Keratinocyte (primary cell): ENCODE measurements at regions not wholly inside any gene's neighbourhood (a gene's known extent, or its start where the extent isn't known, plus 50 kb on each side); places are given as distances from the start of the nearest gene placed in this dataset.

Experiments used
- DNase-seq: peaks from one replicate; pipeline ENCODE4 v3.0.0-alpha.2; 2011; ENCODE audit warnings: low read depth, missing footprints, low spot score
- FAIRE-seq: peaks from 2 replicates; lab custom pipeline; 2011; peaks lifted over from hg19 to GRCh38; lab: Jason Lieb, UNC
- H2AFZ ChIP-seq: 2 replicates; pipeline ENCODE4 v1.6.0; 2012; ENCODE audit warnings: low read length, control low read depth, inconsistent platforms; ENCODE audit not compliant: control insufficient read depth
- H3K27ac ChIP-seq: 2 replicates; pipeline ENCODE4 v1.5.1; 2011; ENCODE audit warnings: low read length; ENCODE audit not compliant: control insufficient read depth, insufficient read depth
- H3K27me3 ChIP-seq: 3 replicates; pipeline ENCODE4 v1.6.0; 2011; ENCODE audit warnings: low read length; ENCODE audit not compliant: control insufficient read depth, insufficient read depth; ENCODE audit errors: extremely low read depth
- H3K36me3 ChIP-seq, 2 experiments: 2 replicates in 1 of 2; 3 replicates in 1 of 2; pipeline ENCODE4 v1.5.1; 2011; ENCODE audit warnings: low read length in 2 of 2, mild to moderate bottlenecking in 1 of 2; ENCODE audit not compliant: control insufficient read depth in 2 of 2, insufficient read depth in 2 of 2; ENCODE audit errors: extremely low read depth in 1 of 2
- H3K4me1 ChIP-seq: 3 replicates; pipeline ENCODE4 v1.5.1; 2011; ENCODE audit warnings: low read length; ENCODE audit not compliant: control insufficient read depth, insufficient read depth; ENCODE audit errors: extremely low read depth
- H3K4me2 ChIP-seq: 3 replicates; pipeline ENCODE4 v1.6.0; 2011; ENCODE audit warnings: low read depth, low read length; ENCODE audit not compliant: control insufficient read depth, insufficient read depth; ENCODE audit errors: extremely low read depth
- H3K4me3 ChIP-seq, 3 experiments: fragments of 200-600 bp in 1 of 3; sonication (generic) in 1 of 3; 2 replicates in 2 of 3; 3 replicates in 1 of 3; pipeline ENCODE4 v1.5.1; 2011 to 2016; ENCODE audit warnings: low read length in 3 of 3, mild to moderate bottlenecking in 3 of 3, control low read depth in 2 of 3, inconsistent platforms in 1 of 3, low read depth in 1 of 3, mixed read lengths in 1 of 3, mixed run types in 1 of 3, moderate library complexity in 1 of 3; ENCODE audit not compliant: control insufficient read depth in 2 of 3, insufficient read depth in 2 of 3; ENCODE audit errors: extremely low read depth in 1 of 3
- H3K79me2 ChIP-seq: 2 replicates; pipeline ENCODE4 v1.6.0; 2012; ENCODE audit warnings: low read length; ENCODE audit not compliant: control insufficient read depth, insufficient read depth
- H3K9ac ChIP-seq: 3 replicates; pipeline ENCODE4 v1.6.0; 2011; ENCODE audit warnings: low read length; ENCODE audit not compliant: control insufficient read depth, insufficient read depth; ENCODE audit errors: extremely low read depth
- H3K9me1 ChIP-seq: 3 replicates; pipeline ENCODE4 v1.6.0; 2011; ENCODE audit warnings: low read length; ENCODE audit not compliant: control insufficient read depth, insufficient read depth; ENCODE audit errors: extremely low read depth
- H3K9me3 ChIP-seq: 2 replicates; pipeline ENCODE4 v1.5.1; 2012; ENCODE audit warnings: low read depth, low read length; ENCODE audit not compliant: control insufficient read depth
- H4K20me1 ChIP-seq: 3 replicates; pipeline ENCODE4 v1.6.0; 2011; ENCODE audit warnings: low read length; ENCODE audit not compliant: control insufficient read depth, insufficient read depth; ENCODE audit errors: extremely low read depth
- EZH2 ChIP-seq: IDR thresholded peaks from one replicate; pipeline ENCODE4 v1.6.1; 2012; ENCODE audit warnings: inconsistent platforms, mild to moderate bottlenecking, low read length, moderate library complexity
- dilution Hi-C: fragments of 300-500 bp; cut with MboI; formaldehyde crosslinking; loops from one replicate; pipeline ENCODE4 v1.7.0; 2020; ENCODE audit warnings: low sequenced_read_pairs; ENCODE audit not compliant: extremely low pct_ligation_motif_present
- TF ChIP-seq, protein P1 (sequence below), 3 experiments: IDR thresholded peaks in 1 of 3; conservative IDR thresholded peaks in 1 of 3; optimal IDR thresholded peaks in 1 of 3; 2 replicates in 2 of 3; 3 replicates in 1 of 3; pipeline versions ENCODE3 to v1.5.1; 2011; ENCODE audit warnings: low read length in 3 of 3, mild to moderate bottlenecking in 3 of 3, moderate library complexity in 2 of 3, control low read depth in 1 of 3, inconsistent platforms in 1 of 3; ENCODE audit not compliant: insufficient read depth in 2 of 3; ENCODE audit errors: extremely low read depth in 1 of 3

GRCh38 chr7:18357691-18358090 lies 137.9 kb upstream of the HDAC9 start:
- no peaks in the 10 kb centered on the region for H3K27me3 ChIP-seq
- FAIRE-seq (peak; percentile 69), DNase-seq (no peak)
- no peaks in the 10 kb centered on the region for H3K9me3 ChIP-seq
- no peak overlapping the region for H3K27ac ChIP-seq
- no peak overlapping the region for H3K4me3 ChIP-seq
- no peaks in the 10 kb centered on the region for H3K36me3 ChIP-seq
- H2AFZ ChIP-seq, result no peak overlapping the region
- no peaks in the 10 kb centered on the region for H3K79me2 ChIP-seq
- H3K4me1 ChIP-seq, result peaks cover 6% of the 10 kb centered on the region
- TF ChIP-seq, protein P1, sequence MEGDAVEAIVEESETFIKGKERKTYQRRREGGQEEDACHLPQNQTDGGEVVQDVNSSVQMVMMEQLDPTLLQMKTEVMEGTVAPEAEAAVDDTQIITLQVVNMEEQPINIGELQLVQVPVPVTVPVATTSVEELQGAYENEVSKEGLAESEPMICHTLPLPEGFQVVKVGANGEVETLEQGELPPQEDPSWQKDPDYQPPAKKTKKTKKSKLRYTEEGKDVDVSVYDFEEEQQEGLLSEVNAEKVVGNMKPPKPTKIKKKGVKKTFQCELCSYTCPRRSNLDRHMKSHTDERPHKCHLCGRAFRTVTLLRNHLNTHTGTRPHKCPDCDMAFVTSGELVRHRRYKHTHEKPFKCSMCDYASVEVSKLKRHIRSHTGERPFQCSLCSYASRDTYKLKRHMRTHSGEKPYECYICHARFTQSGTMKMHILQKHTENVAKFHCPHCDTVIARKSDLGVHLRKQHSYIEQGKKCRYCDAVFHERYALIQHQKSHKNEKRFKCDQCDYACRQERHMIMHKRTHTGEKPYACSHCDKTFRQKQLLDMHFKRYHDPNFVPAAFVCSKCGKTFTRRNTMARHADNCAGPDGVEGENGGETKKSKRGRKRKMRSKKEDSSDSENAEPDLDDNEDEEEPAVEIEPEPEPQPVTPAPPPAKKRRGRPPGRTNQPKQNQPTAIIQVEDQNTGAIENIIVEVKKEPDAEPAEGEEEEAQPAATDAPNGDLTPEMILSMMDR (optimal IDR thresholded peaks at IDR 0.05 in 1 of 3, IDR thresholded peaks at IDR 0.05 in 1 of 3, conservative IDR thresholded peaks at IDR 0.05 in 1 of 3; ENCODE audit: extremely low read depth in 1 of 3, insufficient read depth in 2 of 3, low read length in 3 of 3), result peak; percentile 13 to 41 (median 17)
- no peak for TF ChIP-seq EZH2
- H3K9ac ChIP-seq, result no peak overlapping the region
- dilution Hi-C loops, result no loop called here
- no peaks in the 10 kb centered on the region for H3K9me1 ChIP-seq
- H3K4me2 ChIP-seq, result no peak overlapping the region
- no peaks in the 10 kb centered on the region for H4K20me1 ChIP-seq

- no peaks in the 10 kb centered on the region for H3K36me3 ChIP-seq
- H3K4me3 ChIP-seq, result no peak overlapping the region
- no peak for TF ChIP-seq EZH2
- TF ChIP-seq, protein P1 (optimal IDR thresholded peaks at IDR 0.05 in 1 of 3, IDR thresholded peaks at IDR 0.05 in 1 of 3, conservative IDR thresholded peaks at IDR 0.05 in 1 of 3; ENCODE audit: extremely low read depth in 1 of 3, insufficient read depth in 2 of 3, low read length in 3 of 3), result no peak
- dilution Hi-C loops, result no loop called here
- H3K79me2 ChIP-seq, result no peaks in the 10 kb centered on the region
- H3K9me1 ChIP-seq, result no peaks in the 10 kb centered on the region
- H2AFZ ChIP-seq, result no peak overlapping the region
- no peak overlapping the region for H3K9ac ChIP-seq
- no peaks in the 10 kb centered on the region for H3K27me3 ChIP-seq
- FAIRE-seq (peak; percentile 56), DNase-seq (no peak)
- H3K9me3 ChIP-seq, result no peaks in the 10 kb centered on the region
- H3K4me2 ChIP-seq, result no peak overlapping the region
- H3K4me1 ChIP-seq, result peaks cover 4% of the 10 kb centered on the region
- H3K27ac ChIP-seq, result no peak overlapping the region
- H4K20me1 ChIP-seq, result no peaks in the 10 kb centered on the region
Observed at GRCh38 chr7:18361756-18362155, 133.8 kb upstream of the HDAC9 start.
